NCI-H524 (cell line): ENCODE measurements at regions not wholly inside any gene's neighbourhood (a gene's known extent, or its start where the extent isn't known, plus 50 kb on each side); places are given as distances from the start of the nearest gene placed in this dataset.
"Not testable (repeated sequence)": the region's sequence is repeated elsewhere in the genome, so short reads cannot be mapped to it uniquely, and the experiment has no call there.

Experiments
- DNase-seq, 2 experiments: peaks; one replicate each; lab custom pipeline; 2025; lab: John Stamatoyannopoulos, UW

DNA sequence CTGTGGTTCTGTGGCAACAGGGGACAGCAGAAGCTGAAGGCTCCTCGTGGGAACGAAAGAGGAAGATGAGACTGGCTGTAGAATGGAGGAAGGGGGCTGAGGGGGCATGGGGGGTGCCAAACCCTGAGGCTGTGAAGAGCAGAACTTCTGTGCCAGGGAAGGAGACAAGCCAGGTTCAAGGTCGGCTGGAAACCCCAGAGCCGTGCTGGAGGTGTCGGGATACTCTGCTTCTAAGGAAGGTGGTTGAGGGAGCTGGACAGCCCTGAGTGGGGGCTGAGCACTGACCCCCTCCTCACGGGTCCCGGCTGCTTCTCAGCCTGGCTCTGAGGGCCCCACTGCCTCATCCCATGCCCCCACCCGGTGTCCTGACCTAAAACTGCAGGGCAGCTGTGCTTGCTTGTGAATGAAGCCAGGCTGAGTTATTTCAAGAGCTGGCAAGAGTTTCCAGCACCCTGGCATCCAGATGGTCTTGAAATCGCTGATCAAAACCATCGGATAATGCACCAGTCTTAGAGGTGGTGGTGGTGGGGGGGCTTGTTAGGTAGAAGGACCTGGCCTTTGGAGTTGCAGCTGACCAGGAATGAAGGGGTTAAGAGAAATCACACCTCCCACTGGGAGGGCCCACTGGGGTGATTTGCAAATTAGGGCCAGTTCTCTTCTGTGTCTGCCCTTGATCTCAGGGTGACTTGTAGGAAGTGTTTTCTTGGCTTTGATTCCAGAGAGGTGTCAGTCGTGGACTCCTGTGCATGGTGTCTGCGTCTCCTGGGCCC lies 218.9 kb upstream of the C1orf174 start:
- no peak for DNase-seq

DNA sequence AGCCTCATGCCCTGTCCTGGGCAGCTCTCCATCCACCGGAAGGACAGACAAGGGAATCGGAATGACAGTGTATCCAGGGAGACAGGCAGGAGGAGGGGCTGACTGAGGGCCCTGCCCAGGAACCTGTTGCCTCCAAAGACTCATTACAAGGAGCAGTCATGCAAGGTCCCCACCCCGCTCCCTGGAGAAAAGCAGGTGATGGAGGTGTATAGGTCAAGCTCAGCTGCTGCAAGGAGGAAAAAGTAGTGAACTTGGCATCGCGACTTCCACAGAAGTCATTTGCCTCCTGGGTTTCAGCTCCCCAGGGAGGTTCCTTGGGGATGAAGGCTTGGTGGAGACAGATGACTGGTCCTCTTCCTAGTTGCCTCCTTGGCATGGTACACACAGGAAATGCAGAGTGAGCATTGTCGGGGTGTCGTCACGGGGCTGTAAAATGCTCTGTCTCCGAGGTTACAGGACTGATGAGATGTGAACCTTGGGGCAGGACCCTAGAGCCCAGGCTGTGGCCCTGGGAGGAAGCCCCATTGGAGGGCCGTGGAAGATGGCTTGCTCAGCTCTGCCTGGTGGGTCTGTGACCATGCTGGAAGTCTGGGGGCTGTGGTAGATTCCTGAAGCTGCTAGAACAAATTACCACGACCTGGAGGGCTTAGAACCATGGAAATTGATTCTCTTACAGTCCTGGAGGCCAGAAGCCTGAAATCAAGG lies 219.6 kb upstream of the C1orf174 start:
- DNase-seq = no peak

GRCh38 chr1:4120557-4121292 lies 220.7 kb upstream of the C1orf174 start:
- no peak for DNase-seq

DNA sequence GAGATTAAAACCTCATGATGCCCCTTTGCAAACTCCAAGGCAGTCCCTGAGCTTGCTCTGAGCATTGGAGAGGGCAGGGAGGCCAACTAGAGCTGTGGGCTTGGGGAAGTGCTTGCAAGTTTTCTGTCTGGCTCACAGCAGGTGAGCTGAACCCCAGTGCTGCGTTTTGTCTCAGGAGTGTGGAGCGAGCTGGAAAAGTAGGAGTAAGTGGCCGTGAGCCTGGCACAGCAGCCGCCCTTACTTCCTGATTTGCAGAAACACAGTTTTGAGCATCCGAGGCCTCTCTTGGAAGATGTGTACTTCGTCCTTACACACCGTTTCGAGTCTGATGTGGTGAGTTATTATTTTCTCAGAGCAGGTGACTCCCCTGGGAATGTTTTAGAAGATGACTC lies 221.2 kb upstream of the C1orf174 start:
- DNase-seq = no peak

- no peak for DNase-seq
Measured at GRCh38 chr1:4121834-4122512, 221.9 kb upstream of the C1orf174 start.

DNA sequence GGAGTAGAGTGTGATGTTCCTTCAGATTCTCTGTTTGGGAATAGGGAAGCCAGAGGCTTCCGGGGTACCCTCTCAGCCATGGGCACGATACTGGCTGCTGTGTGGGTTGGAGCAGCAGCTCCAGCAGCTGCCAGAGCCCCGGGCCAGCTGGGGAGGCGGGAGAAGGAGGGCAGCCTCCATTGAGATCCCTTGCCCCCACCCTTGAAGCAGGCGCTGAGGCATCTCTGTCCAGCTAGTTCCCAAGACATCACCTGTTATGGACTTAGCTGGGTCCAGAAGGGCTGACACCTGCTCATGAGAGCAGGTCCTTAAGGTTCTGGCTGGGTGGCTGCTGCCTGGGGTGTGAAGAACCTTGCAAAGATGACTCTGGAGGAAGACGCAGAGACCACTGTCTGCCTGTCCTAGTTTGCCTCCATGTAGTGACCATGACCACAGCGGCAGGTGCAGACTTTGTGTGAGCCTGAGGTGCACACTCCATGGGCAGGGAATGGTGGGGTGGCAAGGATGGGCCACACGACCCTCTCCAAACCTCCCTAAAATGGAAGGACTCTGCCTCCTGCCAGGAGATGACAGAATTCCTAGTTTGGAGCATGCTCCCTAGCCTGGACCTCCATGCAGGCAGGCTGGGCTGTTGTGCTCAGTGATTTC lies 222.6 kb upstream of the C1orf174 start:
- no peak for DNase-seq

DNA sequence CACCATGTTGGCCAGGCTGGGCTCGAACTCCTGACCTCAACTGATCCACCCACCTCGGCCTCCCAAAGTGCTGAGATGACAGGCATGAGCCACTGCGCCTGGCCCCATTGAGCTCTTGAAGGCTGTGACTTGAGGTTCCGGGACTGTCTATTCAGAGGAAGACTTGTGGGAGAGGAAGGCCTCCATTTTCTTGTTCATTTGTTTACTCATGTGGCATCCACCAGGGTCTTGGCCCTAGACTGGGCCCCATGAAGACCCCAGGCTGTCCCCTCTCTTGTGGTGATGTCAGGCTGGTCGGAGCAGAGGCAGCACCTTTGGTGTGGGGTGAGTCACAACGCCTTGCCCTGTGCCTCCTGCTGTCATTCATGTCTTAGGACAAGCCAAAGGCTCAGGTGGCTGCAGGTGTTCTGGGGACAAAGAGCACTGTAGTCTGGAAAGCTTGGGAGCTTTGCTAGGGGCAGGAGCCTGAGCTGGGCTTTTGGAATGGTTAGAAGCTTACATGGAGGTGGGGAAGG lies 224.6 kb upstream of the C1orf174 start:
- no peak for DNase-seq

DNA sequence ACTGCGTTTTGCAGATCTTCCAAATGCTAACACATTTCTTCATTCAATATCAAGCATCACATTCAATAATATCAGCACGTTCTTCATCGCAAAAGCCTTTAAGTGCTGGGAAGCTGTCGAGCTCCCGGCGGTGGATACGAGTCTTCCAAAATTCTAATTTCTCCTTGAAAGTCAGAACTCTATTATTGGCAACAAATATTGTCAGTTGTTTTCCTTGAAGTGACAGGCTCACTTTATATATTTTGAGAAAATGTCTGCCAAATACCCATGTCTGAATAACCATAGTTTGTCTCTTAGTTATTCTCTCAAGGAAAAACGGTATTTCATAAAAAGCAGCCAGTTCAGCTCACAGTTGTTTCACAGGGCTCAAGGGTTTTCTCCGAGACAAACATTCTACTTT lies 226.2 kb upstream of the C1orf174 start:
- no peak for DNase-seq

DNA sequence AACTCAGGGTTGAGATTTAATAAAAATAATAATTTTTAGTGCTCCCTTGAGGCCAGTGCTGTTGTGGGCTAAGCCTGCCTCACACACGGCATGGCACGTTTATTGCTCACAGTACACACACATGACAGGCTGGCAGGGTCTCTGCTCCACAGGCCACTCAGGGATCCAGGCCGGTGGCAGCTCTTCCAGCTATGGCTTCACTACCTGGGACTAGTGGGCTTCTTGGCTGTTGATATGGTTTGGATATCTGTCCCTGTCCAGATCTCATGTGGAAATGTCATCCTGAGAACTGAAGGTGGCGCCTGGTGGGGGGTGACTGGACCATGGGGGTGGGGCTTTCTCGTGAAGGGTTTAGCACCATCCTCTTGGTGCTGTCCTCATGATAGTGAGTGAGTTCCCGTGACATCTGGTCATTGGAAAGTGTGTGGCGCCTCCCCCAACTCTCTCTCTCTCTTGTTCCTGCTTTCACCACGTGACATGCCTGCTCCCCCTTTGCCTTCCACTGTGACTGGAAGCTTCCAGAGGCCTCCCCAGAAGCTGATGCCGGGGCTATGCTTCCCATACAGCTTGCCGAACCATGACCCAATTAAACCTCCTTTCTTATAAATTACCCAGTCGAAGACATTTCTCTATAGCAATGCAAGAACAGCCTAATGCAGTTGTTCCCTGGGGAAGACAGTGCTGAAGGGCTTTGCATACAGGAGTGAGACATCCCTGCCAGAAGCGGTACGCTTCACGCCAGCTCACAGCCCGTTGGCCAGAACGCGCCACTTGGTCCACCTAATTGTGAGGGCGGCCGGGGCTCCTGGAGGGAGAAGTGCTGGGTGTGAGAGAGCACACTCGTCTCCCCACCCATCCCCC lies 226.9 kb upstream of the C1orf174 start:
- DNase-seq = peak in 1 of 2 experiments; percentile 18

- no peak for DNase-seq
Measured at GRCh38 chr1:4127592-4128140, 227.6 kb upstream of the C1orf174 start.

DNA sequence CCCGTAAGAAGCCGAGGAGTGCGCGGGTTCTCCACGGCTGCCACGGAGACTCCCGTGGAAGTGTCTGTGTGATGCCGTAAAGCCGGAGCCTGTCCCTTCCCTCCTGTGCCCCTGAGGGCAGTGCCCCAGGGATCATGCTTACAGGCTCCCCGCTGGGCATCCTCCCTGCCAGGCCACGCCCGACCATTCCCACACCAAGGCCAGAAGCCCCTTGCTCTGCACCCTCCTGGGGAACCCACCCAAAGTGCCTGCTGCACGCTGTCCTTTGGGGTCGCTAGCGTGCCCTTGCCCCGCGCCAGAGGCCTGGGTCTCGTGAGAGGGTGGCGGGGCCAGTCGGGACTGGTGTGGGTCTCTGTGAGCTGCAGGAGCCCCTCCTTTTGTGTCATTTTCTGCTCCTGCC lies 228.5 kb upstream of the C1orf174 start:
- DNase-seq = no peak

DNA sequence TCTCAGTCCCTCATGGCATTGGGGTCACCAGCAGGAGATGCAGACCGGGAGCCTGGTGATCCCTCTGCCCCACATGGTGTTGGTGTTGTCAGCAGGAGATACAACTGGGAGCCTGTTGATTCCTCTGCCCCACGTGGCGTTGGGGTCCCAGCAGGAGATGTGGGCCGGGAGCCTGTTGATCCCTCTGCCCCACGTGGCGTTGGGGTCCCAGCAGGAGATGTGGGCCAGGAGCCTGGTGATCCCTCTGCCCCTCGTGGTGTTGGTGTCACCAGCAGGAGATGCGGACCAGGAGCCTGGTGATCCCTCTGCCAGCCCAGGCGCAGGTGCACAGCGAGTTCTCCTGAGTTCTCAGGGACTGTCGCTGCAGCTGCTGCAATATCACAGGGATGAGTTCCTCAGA lies 229.6 kb upstream of the C1orf174 start:
- no peak for DNase-seq

GRCh38 chr1:4130096-4130495 lies 230.0 kb upstream of the C1orf174 start:
- DNase-seq = no peak

DNA sequence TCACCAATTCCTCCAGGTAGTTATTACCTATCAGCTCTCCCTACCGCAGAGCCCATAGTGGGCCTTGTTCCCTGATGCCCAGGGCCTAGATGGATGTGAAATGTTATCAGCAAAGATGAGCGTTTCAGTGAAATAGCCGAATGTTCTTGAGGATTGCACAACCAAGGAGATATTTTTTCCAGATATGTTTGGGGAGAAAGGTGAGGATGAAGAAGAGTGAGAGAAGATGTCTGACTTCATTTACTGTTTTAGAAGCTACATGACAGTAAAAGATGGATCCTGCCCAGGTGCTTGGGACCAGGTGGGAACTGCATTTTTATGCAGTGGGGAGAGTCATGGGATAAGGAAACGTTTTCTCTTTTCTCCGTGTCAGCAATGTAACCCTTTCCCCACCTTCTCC lies 231.7 kb upstream of the C1orf174 start:
- DNase-seq = no peak

DNA sequence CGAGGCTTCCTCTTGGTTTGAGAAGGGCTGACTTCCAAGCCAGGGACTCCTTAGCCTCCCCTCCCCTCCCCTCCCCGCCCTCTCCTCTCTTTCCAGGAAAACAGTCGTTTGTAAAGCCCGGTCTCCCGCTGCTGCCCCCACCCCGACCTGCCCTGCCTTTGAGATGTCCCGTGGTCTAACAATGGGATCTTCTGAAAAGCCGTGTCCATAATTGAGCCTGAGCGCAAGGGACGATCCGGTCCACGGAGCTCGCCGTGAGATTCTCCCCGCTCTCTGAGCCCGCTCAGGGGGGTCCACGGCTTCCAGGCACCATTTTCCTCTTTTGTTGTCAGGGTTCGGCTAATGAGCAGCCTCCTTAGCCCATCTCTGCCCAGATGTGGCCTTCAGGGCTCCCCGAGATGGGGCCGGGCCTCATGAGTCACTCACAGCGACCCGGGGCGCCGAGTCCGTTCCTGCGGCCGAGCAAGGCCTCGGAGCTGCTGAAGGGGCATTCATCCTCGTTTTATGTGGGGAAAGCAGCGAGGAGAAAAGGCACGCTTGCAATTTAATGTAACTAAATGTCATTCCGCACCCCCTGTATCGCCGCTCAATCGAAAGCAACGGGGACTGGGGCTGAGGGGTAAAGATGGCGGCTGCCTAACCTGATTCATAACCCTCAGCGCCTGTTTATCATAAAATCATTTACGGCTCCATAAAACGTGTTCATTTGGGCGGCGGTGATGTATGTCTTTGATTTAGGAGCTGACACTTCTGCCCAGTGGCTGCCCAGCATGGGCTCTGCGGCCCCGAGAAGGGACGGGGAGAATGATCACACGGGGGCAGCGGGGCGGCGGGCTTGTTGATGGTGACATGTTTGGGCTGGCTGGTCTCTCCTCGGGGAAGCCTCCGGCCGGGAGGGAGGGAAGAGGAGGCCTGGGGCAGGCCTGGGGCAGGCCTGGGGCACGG lies 232.6 kb upstream of the C1orf174 start:
- DNase-seq = no peak

DNA sequence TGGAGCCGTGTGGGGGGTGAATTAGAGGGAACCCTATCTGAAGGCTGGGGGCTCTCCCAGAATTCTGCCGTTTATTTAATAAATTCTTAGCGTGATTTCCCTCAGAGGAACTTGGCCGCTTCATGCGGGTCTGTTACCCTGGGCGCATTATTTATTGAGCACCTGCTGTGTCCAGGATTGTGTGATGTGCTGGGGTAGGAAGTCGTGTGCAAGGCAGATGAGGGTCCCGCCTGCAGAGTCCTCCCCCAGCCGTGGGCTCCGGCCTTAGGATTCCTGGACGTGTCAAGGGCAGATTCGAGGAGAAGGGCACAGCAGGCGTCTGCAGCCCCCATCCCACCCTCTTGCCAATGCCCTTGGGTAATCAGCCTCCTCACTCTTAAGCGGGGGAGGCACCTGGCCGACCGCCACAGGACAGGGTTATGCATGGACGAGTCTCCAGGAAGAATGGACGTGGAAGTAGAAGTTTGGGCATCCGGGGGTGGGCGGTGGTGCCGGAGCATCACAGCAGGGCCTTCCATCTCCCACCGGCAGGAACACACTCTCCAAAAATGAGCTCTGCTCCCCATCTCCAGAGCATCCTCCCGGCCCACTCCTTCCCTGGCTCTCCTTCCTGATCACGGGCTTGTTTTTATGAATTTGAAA lies 233.3 kb upstream of the C1orf174 start:
- DNase-seq = no peak

GRCh38 chr1:4133939-4134321 lies 233.9 kb upstream of the C1orf174 start:
- no peak for DNase-seq

DNA sequence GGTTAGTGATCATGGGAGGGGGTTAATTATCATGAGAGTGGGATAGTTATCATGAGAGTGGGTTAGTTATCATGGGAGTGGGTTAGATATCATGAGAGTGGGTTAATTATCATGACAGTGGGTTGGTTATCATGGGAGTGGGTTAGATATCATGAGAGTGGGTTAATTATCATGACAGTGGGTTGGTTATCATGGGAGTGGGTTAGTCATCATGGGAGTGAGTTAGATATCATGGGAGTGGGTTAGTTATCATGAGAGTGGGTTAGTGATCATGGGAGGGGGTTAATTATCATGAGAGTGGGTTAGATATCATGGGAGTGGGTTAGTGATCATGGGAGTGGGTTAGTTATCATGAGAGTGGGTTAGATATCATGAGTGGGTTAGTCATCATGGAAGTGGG lies 235.8 kb upstream of the C1orf174 start:
- not testable (repeated sequence) for DNase-seq
